HFFc6 (cell line): ENCODE measurements at regions not wholly inside any gene's neighbourhood (a gene's known extent, or its start where the extent isn't known, plus 50 kb on each side); places are given as distances from the start of the nearest gene placed in this dataset.
"Not testable (repeated sequence)": the region's sequence is repeated elsewhere in the genome, so short reads cannot be mapped to it uniquely, and the experiment has no call there.

Experiments
- DNase-seq: peaks from one replicate; pipeline ENCODE4 v3.0.0-alpha.2; 2018
- H3K27ac Mint-ChIP-seq: 2 replicates; pipeline ENCODE4 v1.8.0; 2020; ENCODE audit warnings: mild to moderate bottlenecking, mixed read lengths
- H3K27me3 Mint-ChIP-seq: 2 replicates; pipeline ENCODE4 v1.8.0; 2021; ENCODE audit warnings: mild to moderate bottlenecking, moderate library complexity, mixed read lengths; ENCODE audit not compliant: insufficient read depth
- H3K36me3 Mint-ChIP-seq: 2 replicates; pipeline ENCODE4 v1.8.0; 2021; ENCODE audit warnings: low read depth, mixed read lengths
- H3K4me1 Mint-ChIP-seq: 2 replicates; pipeline ENCODE4 v1.8.0; 2020; ENCODE audit warnings: low read depth, mixed read lengths
- H3K4me3 Mint-ChIP-seq: 2 replicates; pipeline ENCODE4 v1.8.0; 2020; ENCODE audit warnings: mild to moderate bottlenecking, moderate library complexity, mixed read lengths
- H3K9me3 Mint-ChIP-seq: 2 replicates; pipeline ENCODE4 v1.8.0; 2020; ENCODE audit warnings: mild to moderate bottlenecking, mixed read lengths
- TF ChIP-seq, protein P1 (sequence below): fragments of 200-600 bp; sonication (generic); IDR thresholded peaks from 2 replicates; pipeline ENCODE4 v1.5.0; 2021; ENCODE audit warnings: antibody characterized with exemption, mild to moderate bottlenecking

DNA sequence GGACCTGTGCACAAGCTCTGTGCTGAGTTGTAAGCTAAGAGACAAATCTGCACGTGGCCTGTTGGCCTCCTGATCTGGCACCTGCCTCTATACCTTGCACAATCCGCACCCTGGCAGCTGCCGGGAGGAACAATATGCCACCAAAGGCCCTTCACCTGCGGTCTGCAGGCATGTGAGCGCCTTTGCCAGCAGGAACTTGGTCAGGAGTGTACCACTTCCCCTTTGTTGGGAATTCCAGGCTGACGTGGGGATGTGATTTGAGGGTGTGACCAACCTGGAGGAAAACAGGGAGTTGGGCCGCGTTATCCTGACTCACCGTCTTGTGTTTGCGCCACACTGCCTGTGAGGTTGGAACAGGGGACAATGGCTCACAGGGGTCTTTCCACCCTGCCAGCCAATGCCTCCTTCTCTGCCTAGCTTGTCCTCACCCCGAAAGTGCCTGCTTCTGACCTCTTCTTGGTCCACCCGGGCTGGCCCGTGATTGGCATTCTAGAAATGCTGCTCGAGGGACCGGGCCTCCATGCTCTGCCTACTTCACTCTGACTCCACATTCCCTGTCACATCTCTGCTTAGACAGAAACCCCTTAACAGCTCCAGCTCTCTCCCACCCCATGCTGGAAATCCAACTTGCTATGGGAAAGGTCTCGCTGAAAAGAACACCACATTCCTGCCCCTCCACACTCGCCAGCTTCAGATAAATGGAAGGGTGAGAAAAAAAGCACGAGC lies 67.1 kb upstream of the MAP4K4 start:
- no peaks in the 10 kb centered on the region for H3K9me3 Mint-ChIP-seq
- no peaks in the 10 kb centered on the region; the same call in 1 of the 2 replicates for H3K4me1 Mint-ChIP-seq
- H3K4me3 Mint-ChIP-seq: no peak overlapping the region
- no peak for DNase-seq
- H3K27ac Mint-ChIP-seq: no peak overlapping the region
- H3K27me3 Mint-ChIP-seq: peaks cover 29% of the 10 kb centered on the region
- H3K36me3 Mint-ChIP-seq: no peaks in the 10 kb centered on the region
- TF ChIP-seq, protein P1, sequence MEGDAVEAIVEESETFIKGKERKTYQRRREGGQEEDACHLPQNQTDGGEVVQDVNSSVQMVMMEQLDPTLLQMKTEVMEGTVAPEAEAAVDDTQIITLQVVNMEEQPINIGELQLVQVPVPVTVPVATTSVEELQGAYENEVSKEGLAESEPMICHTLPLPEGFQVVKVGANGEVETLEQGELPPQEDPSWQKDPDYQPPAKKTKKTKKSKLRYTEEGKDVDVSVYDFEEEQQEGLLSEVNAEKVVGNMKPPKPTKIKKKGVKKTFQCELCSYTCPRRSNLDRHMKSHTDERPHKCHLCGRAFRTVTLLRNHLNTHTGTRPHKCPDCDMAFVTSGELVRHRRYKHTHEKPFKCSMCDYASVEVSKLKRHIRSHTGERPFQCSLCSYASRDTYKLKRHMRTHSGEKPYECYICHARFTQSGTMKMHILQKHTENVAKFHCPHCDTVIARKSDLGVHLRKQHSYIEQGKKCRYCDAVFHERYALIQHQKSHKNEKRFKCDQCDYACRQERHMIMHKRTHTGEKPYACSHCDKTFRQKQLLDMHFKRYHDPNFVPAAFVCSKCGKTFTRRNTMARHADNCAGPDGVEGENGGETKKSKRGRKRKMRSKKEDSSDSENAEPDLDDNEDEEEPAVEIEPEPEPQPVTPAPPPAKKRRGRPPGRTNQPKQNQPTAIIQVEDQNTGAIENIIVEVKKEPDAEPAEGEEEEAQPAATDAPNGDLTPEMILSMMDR: no peak

DNA sequence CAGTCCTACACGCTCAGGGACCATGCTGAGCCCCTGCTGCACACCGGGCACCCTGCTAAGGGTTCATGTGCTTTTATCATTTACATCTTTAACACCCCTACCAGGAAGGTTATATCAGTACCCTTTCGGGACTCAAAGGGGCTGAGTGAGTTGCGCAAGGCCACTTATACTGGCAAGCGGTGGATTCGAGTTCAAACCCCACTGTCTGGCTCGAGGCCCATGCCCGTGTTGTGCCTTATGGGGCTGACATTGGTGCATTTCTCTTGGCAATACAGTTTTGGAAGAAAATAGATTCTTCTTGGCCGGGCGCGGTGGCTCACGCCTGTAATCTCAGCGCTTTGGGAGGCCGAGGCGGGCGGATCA lies 69.5 kb upstream of the MAP4K4 start:
- Mint-ChIP-seq H3K9me3 (no peaks in the 10 kb centered on the region), H3K4me3 (no peak overlapping the region), H3K36me3 (no peaks in the 10 kb centered on the region), H3K27ac (no peak overlapping the region), H3K27me3 (peaks cover 30% of the 10 kb centered on the region), H3K4me1 (no peaks in the 10 kb centered on the region; the same call in 1 of the 2 replicates)
- TF ChIP-seq, protein P1: no peak
- no peak for DNase-seq

DNA sequence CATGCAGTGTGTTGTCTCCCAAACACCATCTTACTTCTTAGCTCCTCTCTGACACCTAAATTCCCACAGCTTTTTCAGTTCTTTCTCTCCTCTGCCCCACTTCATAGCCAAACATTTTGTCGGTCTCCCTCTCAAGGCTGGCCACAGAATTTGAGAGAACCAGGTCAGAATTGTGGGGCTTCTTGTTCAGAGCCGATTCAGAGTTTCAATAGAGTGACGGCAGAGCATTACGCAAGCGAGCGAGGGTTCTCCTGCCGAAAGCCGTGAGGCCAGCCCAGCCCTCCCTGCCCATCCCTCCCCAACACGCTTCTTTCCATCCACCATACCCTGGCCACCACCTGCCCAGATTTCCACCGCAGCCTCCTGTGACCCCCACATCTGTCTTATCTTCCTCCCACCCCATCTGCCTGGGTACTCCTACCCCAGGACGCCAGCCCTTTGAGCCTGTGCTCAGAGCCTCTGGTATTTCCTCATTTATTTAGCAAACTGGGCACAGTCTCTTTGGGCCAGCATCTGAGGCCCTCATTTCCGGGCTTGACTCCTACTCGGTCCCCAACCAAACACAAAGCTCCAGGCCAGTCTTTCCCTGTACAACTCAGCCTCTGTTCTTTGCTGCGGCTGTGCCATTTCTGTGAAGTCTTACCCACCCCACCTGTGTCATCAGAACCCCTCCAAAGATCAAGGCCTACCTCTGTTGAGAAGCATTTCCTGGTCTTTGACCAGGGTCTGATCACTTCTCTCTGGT lies 70.0 kb upstream of the MAP4K4 start:
- DNase-seq: no peak
- Mint-ChIP-seq H3K27ac (no peak overlapping the region), H3K9me3 (no peaks in the 10 kb centered on the region), H3K27me3 (peaks cover 30% of the 10 kb centered on the region), H3K4me1 (no peaks in the 10 kb centered on the region; the same call in 1 of the 2 replicates), H3K4me3 (no peak overlapping the region), H3K36me3 (no peaks in the 10 kb centered on the region)
- TF ChIP-seq, protein P1: no peak

DNA sequence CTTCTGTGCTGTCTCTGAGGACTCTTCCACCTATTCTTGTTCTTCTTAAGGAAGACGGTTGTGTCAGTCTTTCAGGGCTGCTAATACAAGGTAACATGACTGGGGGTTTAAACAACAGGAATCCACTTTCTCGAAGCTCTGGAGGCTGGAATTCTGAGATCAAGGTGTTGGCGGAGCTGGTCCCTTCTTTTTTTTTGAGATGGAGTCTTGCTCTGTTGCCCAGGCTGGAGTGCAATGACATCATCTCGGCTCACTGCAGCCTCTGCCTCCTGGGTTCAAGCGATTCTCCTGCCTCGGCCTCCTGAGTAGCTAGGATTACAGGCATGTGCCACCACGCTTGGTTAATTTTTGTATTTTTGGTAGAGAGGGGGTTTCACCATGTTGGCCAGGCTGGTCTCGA lies 71.7 kb upstream of the MAP4K4 start:
- H3K27me3 Mint-ChIP-seq: peaks cover 41% of the 10 kb centered on the region
- not testable (repeated sequence) for H3K27ac Mint-ChIP-seq, H3K4me3 Mint-ChIP-seq, DNase-seq, H3K4me1 Mint-ChIP-seq, H3K9me3 Mint-ChIP-seq, H3K36me3 Mint-ChIP-seq

DNA sequence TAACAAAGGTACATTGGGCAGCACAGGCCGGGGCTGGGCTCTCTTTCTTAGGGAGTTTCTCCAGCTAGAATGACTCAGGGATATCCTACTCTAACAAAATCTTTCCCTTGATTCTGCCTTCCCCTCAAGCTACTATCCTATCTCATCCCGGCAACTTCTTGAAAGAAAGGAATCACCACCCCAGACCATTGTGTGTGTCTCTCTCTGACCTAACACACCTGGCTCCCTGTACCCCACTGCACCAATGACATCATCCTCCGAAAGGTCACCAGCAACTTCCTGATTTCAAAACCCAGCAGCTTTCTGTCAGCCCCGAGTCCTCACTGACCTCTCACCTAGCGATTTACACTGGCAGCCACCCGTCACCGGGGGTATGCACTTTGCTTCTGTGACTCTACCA lies 72.1 kb upstream of the MAP4K4 start:
- Mint-ChIP-seq H3K27ac (no peak overlapping the region), H3K4me3 (no peak overlapping the region), H3K9me3 (no peaks in the 10 kb centered on the region), H3K36me3 (no peaks in the 10 kb centered on the region), H3K27me3 (peaks cover 40% of the 10 kb centered on the region), H3K4me1 (no peaks in the 10 kb centered on the region; the same call in 1 of the 2 replicates)
- TF ChIP-seq, protein P1: no peak
- no peak for DNase-seq

DNA sequence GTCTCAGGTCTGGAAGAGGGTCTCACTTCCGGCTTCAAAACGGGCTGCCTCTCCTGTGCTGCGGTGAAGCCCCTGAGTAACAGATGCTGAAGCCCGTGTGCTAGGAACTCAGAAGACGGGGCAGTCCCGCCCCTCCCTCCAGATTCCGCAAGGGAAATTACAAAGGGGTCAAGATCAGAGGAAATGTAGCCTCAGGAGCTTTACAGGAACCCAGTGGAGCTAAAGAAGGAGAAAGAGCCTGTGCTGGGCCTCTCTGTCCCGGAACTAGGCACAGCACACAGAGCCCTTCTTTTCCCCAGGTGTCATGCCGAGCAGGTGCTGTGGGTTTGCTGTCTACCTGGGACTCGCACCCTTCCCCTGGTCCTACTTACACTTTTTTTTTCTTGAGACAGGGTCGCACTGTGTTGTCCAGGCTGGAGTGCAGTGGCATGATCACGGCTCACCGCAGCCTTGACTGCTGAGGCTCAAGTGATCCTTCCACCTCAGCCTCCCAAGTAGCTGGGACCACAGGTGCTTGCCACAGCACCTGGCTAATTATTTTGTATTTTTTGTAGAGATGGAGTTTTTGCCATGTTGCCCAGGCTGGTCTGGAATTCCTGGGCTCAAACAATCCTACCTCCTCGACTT lies 72.7 kb upstream of the MAP4K4 start:
- Mint-ChIP-seq H3K36me3 (no peaks in the 10 kb centered on the region), H3K4me1 (no peaks in the 10 kb centered on the region; the same call in 1 of the 2 replicates), H3K9me3 (no peaks in the 10 kb centered on the region), H3K4me3 (no peak overlapping the region), H3K27me3 (peaks cover 40% of the 10 kb centered on the region), H3K27ac (no peak overlapping the region)
- TF ChIP-seq, protein P1: no peak
- DNase-seq: no peak
